GM20000 (cell line): ENCODE measurements at regions not wholly inside any gene's neighbourhood (a gene's known extent, or its start where the extent isn't known, plus 50 kb on each side); places are given as distances from the start of the nearest gene placed in this dataset.

Experiments
- DNase-seq: peaks from one replicate; pipeline ENCODE4 v3.0.0; 2012; ENCODE audit warnings: low spot score
- TF ChIP-seq, protein P1 (sequence below): IDR thresholded peaks from 2 replicates; pipeline ENCODE4 v1.5.1; 2012; ENCODE audit warnings: mild to moderate bottlenecking, control low read depth; ENCODE audit errors: extremely low read depth, missing control alignments

DNA sequence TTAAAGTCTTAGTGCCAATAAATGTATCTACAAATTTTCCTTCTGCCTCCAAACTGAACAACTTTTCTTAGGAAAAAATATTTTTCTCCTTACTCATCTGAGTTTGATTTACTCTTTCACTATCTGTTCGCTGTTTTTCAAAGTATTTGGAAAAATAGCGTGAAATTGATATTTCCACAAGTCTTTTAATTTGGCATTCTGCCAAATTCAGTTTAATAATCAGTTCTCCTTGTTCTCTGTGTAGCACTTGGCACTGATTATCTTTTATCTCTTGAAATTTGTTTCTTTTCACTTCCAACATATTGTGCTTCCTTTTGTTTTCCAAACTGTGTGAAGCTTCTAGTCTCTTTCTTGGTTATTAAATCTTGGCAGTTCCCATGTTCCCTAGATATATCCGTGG, 559.8 kb downstream of the RPL10L start:
- TF ChIP-seq, protein P1, sequence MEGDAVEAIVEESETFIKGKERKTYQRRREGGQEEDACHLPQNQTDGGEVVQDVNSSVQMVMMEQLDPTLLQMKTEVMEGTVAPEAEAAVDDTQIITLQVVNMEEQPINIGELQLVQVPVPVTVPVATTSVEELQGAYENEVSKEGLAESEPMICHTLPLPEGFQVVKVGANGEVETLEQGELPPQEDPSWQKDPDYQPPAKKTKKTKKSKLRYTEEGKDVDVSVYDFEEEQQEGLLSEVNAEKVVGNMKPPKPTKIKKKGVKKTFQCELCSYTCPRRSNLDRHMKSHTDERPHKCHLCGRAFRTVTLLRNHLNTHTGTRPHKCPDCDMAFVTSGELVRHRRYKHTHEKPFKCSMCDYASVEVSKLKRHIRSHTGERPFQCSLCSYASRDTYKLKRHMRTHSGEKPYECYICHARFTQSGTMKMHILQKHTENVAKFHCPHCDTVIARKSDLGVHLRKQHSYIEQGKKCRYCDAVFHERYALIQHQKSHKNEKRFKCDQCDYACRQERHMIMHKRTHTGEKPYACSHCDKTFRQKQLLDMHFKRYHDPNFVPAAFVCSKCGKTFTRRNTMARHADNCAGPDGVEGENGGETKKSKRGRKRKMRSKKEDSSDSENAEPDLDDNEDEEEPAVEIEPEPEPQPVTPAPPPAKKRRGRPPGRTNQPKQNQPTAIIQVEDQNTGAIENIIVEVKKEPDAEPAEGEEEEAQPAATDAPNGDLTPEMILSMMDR, result no peak
- no peak for DNase-seq

- TF ChIP-seq, protein P1, result no peak
- DNase-seq, result no peak
Measured at GRCh38 chr14:46087604-46088003, 564.0 kb downstream of the RPL10L start.

DNA sequence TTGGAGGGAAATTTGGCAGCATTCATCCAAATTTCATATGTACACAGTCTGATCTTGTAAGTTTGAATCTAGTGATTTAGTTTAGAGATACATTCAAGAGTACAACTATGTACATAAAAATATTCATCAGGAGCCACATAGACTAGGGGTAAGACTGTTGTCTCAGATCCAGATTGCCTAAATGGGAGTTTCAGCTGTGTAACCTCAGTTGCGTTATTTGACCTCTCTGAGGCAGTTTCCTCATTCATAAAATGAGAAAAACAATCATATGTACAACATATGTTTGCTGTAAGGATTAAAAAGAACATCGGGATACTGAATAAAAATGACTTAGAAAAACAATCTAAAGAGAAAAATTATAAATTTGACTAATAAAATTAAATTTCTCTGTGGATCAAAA, 577.5 kb downstream of the RPL10L start:
- TF ChIP-seq, protein P1, result no peak
- no peak for DNase-seq

GRCh38 chr14:46063872-46064271, 587.7 kb downstream of the RPL10L start:
- TF ChIP-seq, protein P1, result no peak
- DNase-seq, result no peak

GRCh38 chr14:46058964-46059563, 592.5 kb downstream of the RPL10L start:
- no peak for DNase-seq
- TF ChIP-seq, protein P1, result no peak

DNA sequence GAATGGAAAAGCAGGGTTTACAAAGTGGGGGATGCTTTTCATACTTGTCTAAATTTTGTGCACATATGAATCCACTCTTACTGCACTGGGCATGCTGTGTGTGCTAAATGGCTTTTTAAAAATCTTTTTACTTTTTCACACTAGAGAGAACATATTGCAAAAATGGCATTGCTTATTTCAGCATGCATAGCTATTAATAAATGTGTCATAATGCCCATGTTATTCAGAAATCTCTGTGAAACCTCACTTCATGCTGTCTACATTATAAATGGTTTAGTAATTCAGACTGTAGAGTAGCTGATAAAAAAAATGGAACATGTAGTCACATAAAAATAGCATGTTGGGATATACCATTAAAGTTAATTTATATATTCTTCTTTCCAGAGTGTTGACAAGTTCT, 593.8 kb downstream of the RPL10L start:
- TF ChIP-seq, protein P1, result no peak
- no peak for DNase-seq

DNA sequence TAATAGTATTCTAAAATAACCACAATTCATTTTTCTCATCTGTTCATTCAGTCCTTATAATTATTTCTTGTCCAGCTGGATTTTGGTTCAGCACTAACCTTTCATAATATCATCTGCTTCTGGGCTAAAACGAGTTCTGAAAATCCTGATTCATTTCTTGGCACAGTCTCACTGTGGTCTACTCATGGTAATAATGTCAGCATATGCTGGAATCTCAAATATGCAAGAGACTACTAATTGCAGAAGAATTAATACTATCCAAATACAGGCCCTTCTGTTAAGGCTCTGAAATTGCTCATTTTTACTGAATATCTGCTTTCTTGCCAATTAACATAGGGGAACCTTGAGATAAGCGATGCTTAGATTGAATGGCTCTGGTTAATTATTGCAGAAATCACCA, 597.1 kb downstream of the RPL10L start:
- no peak for DNase-seq
- TF ChIP-seq, protein P1, result no peak
